Iris pigment epithelial cell (primary cell): ENCODE measurements at regions not wholly inside any gene's neighbourhood (a gene's known extent, or its start where the extent isn't known, plus 50 kb on each side); places are given as distances from the start of the nearest gene placed in this dataset.

ENCODE experiments used
- DNase-seq: peaks from one replicate; pipeline ENCODE4 v3.0.0-alpha.2; 2011; ENCODE audit warnings: low read depth

GRCh38 chr6:14903176-14904038, 342.5 kb upstream of the JARID2 start:
- DNase-seq = no peak

DNA sequence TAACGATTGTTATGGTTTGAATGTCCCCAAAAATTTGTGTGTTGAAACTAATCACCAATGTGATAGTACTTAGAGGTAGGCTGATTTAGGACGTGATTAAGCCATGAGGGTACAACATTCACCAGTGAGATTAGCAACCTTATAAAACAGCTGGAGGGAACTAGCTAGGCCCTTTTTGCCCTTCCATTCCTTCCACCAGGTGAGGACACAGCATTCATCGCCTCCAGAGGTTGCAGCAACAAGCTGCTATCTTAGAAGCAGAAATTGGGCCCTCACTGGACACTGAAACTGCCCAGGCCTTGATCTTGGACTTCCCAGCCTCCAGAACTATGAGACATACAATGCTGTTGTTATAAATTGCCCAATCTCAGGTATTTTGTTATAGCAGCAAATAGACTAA, 340.7 kb upstream of the JARID2 start:
- DNase-seq = no peak

DNA sequence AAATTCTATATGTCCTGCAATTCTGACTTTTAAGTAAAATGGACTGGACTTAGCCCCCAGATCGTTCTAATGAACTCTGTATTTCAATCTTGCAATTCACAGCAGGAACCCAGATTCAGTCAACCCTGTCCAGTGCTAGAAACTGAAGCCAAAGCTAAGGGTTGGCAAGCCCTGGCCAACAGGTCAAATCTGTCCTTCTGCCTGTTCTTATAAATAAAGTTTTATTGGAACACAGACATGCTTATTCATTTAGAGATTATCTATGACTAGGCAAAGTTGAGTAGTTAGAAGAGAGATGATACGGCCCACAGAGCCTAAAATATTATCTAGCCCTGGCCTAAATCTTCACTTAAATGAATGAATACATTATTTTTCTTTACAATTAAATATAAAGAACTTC, 339.2 kb upstream of the JARID2 start:
- DNase-seq = no peak

DNA sequence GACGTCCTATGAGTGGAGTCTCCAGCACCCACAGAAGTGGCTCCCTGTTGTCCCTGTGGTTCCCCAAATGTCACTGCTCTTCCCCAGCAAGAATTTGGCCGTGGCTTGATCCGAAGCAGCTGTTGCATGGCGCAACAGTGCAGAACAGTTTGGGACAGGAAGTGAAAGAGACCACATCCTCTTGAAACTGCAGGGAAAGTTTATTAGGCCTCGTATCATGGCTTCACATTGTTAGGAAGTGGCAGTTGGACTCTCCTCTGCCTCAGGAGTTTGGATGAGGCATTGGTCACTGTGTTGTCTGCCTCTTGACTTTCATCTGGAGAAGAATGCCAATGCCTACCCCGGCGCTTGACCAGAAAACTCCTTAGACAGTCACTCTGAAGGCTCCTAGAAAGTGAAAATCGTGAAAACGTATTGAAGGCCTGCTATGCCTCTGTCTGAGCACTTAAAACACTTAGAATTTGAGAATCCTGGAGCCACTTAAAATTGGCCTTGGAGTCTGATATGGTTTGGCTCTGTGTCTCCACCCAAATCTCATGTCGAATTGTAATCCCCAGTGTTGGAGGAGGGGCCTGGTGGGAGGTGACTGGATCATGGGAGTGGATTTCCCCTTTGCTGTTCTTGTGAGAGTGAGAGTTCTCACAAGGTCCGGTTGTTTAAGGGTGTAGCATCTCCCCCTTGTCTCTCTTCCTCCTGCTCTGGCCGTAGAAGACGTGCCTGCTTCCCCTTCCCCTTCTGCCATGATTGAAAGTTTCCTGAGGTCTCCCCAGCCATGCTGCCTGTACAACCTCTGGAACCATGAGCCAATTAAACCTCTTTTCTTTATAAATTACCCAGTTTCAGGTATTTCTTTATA, 334.9 kb upstream of the JARID2 start:
- peak; percentile 26 for DNase-seq

GRCh38 chr6:14912226-14912625, 333.6 kb upstream of the JARID2 start:
- no peak for DNase-seq

DNA sequence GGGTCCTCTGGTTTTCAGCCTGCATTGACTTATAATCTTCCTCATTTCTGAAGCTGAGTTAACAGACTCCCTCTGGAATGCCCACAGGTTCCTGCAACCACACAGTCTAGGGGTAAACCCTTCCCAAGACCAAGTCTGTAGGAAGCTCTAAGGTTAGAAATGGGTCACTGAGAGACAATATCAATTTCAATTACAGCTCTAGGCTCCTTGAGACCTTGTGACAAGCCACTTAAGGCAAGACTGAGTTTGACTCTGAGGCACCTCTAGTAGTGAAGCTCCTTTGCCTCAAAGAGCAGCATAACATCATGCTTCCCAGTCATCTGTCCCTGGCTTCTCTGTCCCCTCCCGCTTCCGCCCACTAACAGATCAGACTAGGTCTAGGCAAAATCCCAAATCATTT, 333.2 kb upstream of the JARID2 start:
- DNase-seq = no peak

GRCh38 chr6:14913931-14914330, 331.9 kb upstream of the JARID2 start:
- DNase-seq = no peak

DNA sequence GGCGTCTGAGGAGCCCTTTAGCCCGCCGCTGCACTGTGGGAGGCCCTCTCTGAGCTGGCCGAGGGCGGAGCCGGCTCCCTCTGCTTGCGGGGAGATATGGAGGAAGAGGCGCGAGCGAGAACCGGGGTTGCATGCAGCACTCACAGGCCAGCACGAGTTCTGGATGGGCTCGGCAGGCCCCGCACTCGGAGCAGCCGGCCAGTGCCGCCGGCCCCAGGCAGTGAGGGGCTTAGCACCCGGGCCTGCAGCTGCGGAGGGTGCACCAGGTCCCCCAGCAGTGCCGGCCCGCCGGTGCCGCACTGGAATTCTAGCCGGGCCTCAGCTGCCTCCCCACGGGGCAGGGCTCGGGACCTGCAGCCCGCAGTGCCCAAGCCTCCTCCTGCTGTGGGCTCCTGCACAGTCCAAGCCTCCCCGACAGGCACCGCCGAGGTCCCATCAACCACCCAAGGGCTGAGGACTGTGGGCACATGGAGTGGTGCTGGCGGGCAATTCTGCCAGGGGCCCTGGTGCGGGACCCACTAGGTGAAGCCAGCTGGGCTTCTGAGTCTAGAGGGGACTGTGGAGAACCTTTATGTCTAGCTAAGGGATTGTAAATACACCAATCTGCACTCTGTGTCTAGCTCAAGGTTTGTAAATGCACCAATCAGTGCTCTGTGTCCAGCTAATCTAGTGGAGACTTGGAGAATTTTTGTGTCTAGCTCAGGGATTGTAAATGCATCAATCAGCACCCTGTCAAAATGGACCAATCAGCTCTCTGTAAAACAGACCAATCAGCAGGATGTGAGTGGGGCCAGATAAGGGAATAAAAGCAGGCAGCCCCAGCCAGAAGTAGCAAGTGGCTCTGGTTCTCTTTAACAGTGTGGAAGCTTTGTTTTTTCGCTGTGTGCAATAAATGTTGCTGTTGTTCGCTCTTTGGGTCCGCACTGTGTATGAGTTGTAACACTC, 329.7 kb upstream of the JARID2 start:
- DNase-seq = no peak

GRCh38 chr6:14917109-14917910, 328.6 kb upstream of the JARID2 start:
- DNase-seq = peak; percentile 81

DNA sequence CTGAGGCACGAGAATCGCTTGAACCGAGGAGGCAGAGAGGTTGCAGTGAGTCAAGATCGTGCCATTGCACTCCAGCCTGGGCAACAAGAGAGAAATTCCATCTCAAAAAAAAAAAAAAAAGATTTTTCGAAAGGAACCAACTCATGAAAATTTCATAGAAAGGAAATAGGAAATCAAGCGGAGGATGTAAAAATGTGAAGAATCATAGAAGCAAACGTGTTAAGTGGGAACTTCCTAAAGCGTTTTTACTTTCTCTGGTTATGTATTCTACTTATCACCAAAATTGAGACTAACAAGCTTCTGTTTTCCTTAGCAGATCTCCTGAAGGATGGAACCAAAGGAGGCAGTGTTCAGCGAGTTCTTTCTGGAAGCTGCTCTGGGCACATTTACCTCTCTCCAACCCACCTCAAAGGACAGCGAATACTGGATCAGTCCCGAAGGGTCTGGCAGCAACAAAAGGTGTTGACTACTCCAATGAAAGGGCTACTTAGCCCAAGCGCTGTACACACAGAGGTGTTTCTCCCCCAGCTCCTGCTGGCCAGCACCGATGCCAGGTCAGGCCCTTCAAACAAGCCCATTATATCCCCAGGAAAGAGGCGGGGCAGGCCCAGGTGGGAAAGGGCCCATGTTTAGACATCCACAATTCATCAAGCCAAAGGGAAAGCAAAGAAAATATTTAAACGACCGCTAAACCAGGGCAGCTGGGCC, 327.5 kb upstream of the JARID2 start:
- no peak for DNase-seq

- DNase-seq = no peak
Observed at GRCh38 chr6:14919038-14919670, 326.7 kb upstream of the JARID2 start.

DNA sequence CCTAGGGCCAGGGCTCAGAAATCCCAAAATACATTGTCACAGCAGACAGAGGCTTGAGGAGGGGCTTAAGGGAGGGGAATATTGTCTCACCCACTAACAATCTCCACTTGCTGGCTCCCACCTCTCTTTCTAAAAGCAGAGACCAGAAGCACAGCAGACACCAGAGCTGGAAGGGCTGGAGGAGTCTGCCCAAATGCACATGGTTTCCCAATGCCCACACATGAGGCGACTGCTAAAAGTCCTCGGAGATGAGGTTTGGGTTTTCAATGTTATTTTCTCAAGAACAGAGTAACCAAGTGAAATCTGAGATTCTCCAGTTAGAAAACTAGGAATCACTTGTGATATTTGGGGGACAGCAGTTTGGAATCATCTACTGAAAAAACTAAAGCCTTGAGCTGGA, 325.6 kb upstream of the JARID2 start:
- no peak for DNase-seq

- no peak for DNase-seq
Observed at GRCh38 chr6:14921170-14921569, 324.7 kb upstream of the JARID2 start.

GRCh38 chr6:14921878-14922671, 323.8 kb upstream of the JARID2 start:
- no peak for DNase-seq

- no peak for DNase-seq
Observed at GRCh38 chr6:14922706-14923460, 323.0 kb upstream of the JARID2 start.

- peak; percentile 5 for DNase-seq
Observed at GRCh38 chr6:14924126-14925024, 321.5 kb upstream of the JARID2 start.

DNA sequence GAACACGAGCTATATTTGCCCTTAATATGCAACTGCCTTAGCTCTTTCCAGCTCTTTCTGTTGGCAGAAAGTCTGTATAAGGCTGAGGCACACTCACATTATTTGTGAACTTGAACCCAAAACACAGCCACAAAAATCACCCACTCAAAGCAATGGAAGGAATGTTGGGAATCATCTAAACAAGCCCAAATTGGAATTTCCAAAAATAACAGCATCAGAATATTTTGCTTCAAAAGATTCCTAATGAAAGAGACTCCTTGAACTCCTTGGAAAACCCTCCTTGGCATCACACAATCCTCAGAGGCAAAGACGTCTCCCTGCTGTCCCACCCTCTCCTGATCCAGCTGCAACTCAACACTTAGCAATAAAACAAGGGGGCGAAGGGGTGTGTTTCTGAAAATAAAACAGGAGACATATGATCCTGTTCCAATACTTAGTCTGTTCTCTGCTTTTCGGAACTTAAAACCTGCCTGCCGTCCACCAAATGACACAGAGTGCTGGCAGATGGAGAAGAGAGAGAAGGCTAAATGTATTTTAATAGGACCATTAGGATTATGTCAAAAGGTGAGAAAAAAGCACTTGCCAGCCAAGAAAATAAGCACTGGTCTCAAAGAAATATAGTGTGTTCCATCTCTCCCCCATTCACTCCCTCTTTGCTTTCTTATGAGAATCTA, 320.7 kb upstream of the JARID2 start:
- no peak for DNase-seq
